Stimulated activated CD4-positive, alpha-beta T cell treated with anti-CD3 and anti-CD28 coated beads, Interleukin-15, amount 100 ng/mL, for 24 hours (primary cell): ENCODE measurements at regions not wholly inside any gene's neighbourhood (a gene's known extent, or its start where the extent isn't known, plus 50 kb on each side); places are given as distances from the start of the nearest gene placed in this dataset.

Experiments used
- DNase-seq: peaks from one replicate; pipeline ENCODE4 v3.0.0-alpha.2; 2020

GRCh38 chr15:26477044-26477443 lies 295.8 kb downstream of the GABRB3 start:
- DNase-seq: no peak

GRCh38 chr15:26475554-26475953 lies 297.3 kb downstream of the GABRB3 start:
- DNase-seq: no peak

- no peak for DNase-seq
Measured at GRCh38 chr15:26472661-26473060, 300.2 kb downstream of the GABRB3 start.

GRCh38 chr15:26461847-26462608 lies 310.8 kb downstream of the GABRB3 start:
- no peak for DNase-seq

GRCh38 chr15:26460165-26460564 lies 312.7 kb downstream of the GABRB3 start:
- DNase-seq: no peak

- no peak for DNase-seq
Measured at GRCh38 chr15:26455828-26456227, 317.0 kb downstream of the GABRB3 start.

- DNase-seq: no peak
Measured at GRCh38 chr15:26453914-26454313, 319.0 kb downstream of the GABRB3 start.

GRCh38 chr15:26451995-26452394 lies 320.9 kb downstream of the GABRB3 start:
- no peak for DNase-seq

GRCh38 chr15:26449291-26449690 lies 323.6 kb downstream of the GABRB3 start:
- DNase-seq: no peak

- no peak for DNase-seq
Measured at GRCh38 chr15:26443321-26443720, 329.5 kb downstream of the GABRB3 start.

- DNase-seq: no peak
Measured at GRCh38 chr15:26442680-26443079, 330.2 kb downstream of the GABRB3 start.

- no peak for DNase-seq
Measured at GRCh38 chr15:26439681-26440080, 333.2 kb downstream of the GABRB3 start.

- DNase-seq: no peak
Measured at GRCh38 chr15:26438718-26439117, 334.1 kb downstream of the GABRB3 start.

GRCh38 chr15:26438316-26438715 lies 334.6 kb downstream of the GABRB3 start:
- no peak for DNase-seq

GRCh38 chr15:26433818-26434217 lies 339.0 kb downstream of the GABRB3 start:
- DNase-seq: no peak

- no peak for DNase-seq
Measured at GRCh38 chr15:26433060-26433459, 339.8 kb downstream of the GABRB3 start.

GRCh38 chr15:26421065-26421464 lies 351.8 kb downstream of the GABRB3 start:
- DNase-seq: no peak

GRCh38 chr15:26395624-26396023 lies 377.2 kb downstream of the GABRB3 start:
- DNase-seq: no peak

GRCh38 chr15:26394801-26395200 lies 378.1 kb downstream of the GABRB3 start:
- no peak for DNase-seq

- DNase-seq: no peak
Measured at GRCh38 chr15:26392956-26393355, 379.9 kb downstream of the GABRB3 start.

- DNase-seq: no peak
Measured at GRCh38 chr15:26391567-26392194, 381.2 kb downstream of the GABRB3 start.

- no peak for DNase-seq
Measured at GRCh38 chr15:26382444-26383072, 390.3 kb downstream of the GABRB3 start.

- DNase-seq: no peak
Measured at GRCh38 chr15:26378304-26378703, 394.6 kb downstream of the GABRB3 start.

GRCh38 chr15:26376243-26376642 lies 396.6 kb downstream of the GABRB3 start:
- no peak for DNase-seq
